GM19467 (cell line): ENCODE measurements at regions not wholly inside any gene's neighbourhood (a gene's known extent, or its start where the extent isn't known, plus 50 kb on each side); places are given as distances from the start of the nearest gene placed in this dataset.

ENCODE experiments used
- ATAC-seq: cut with Tn5 transposase; IDR thresholded peaks from one replicate; pipeline ENCODE4 v1.9.1; 2021; ENCODE audit warnings: mild to moderate bottlenecking, moderate library complexity; ENCODE audit not compliant: unreplicated experiment

- no peak for ATAC-seq
These were observed 1223.3 kb downstream of the MAT2B start for GRCh38 chr5:164728733-164729132.

DNA sequence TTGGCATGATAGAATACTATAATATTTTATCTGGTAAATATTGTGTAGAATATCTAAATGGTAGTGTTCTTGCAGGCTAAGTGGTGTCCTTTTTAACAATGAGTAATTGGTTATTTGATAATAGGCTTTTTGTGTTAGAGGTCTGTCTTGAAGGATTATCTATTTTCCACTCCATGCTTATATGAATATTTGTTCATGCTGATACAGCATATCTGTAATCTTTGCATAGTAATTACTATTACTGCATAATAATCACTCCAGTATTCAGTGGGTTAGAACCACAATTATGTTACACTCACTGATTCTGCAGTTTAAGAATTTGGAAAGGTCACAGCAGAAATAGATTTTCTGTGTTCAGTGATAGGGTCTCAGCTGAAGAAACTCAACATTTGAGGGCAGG, 1229.9 kb downstream of the MAT2B start:
- no peak for ATAC-seq

- peak; percentile 25 for ATAC-seq
These were observed 1236.0 kb downstream of the MAT2B start for GRCh38 chr5:164741376-164741775.

GRCh38 chr5:164742025-164742424, 1236.6 kb downstream of the MAT2B start:
- ATAC-seq, result peak; percentile 94

DNA sequence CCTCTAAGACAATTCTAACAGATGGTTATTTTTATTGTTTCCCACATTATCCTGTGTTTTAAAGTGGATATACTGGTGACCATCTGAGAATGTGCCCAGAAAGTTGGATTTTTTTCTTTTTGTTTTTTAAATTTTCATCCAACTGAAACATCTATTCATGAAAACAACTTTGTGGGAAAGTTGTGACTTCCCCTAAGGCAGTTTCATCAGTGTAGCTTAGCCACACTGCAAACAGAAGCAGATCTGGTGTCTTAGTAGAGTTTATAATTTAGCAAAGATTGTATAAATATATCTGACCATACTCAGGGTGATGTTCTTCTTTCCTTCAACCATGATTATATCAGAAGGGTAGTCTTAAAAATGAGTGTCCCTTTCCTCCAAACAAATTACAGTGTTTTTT, 1241.3 kb downstream of the MAT2B start:
- no peak for ATAC-seq

DNA sequence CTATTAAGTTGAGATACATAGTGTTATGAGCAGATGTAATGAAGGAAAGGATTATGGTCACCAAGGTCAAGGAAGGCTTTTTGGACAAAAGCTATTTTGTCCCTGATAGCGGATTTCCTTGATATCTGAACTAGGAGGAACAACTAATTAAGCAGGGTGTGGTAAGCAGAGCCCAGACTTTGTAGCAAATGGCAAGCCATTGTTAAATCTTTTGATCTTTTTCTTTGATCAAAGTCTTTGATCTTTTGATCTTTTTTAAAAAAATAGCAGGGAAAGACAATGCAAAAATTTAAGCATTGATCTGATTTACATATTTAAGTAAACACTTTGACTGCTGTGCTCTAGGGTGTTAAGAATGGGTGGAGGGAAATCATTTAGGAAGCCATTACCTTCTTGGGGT, 1242.0 kb downstream of the MAT2B start:
- ATAC-seq, result no peak

DNA sequence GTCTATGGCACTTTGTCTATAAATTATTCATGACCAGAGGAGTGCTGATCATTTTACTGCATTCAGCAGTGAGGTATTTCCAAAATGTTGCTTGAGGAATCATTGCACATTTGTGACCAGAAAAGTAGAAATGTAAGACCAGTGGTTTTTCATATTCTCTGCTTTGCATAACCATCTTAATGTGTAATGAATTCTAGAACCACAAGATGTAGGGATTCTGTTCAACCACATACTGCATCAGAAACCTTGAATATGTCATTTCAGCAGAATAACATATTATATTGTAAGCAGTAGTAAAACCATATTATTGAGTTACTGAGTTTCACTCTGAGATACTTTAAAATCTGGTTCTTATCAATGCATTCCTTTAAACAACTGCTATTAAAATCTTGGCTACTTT, 1243.4 kb downstream of the MAT2B start:
- peak; percentile 93 for ATAC-seq

- ATAC-seq, result no peak
These were observed 1248.0 kb downstream of the MAT2B start for GRCh38 chr5:164753434-164753833.

DNA sequence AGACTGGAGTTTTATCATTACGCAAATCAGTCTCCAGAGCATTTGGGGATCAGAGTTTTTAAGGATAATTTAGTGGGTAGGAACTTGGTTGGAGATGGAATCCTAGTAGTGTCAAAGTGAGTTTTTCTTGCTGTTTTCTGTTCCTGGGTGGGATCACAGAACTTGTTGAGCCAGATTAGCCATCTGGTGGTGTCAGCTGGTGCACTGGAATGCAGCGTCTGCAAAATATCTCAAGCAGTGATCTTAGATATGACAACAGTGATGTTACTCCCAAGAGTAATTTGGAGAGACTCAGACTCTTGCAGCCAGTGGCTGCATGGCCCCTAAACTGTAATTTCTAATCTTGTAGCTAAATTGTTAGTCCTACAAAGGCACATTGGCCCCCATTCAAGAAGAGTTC, 1257.8 kb downstream of the MAT2B start:
- ATAC-seq, result no peak

GRCh38 chr5:164772122-164772521, 1266.7 kb downstream of the MAT2B start:
- ATAC-seq, result no peak

- ATAC-seq, result no peak
These were observed 1278.8 kb downstream of the MAT2B start for GRCh38 chr5:164784230-164784629.

- no peak for ATAC-seq
These were observed 1292.7 kb downstream of the MAT2B start for GRCh38 chr5:164798110-164798509.

- ATAC-seq, result no peak
These were observed 1294.0 kb downstream of the MAT2B start for GRCh38 chr5:164799391-164799790.

- no peak for ATAC-seq
These were observed 1296.5 kb downstream of the MAT2B start for GRCh38 chr5:164801910-164802309.

- peak; percentile 68 for ATAC-seq
These were observed 1304.4 kb downstream of the MAT2B start for GRCh38 chr5:164809821-164810220.

GRCh38 chr5:164818445-164818844, 1313.0 kb downstream of the MAT2B start:
- no peak for ATAC-seq

DNA sequence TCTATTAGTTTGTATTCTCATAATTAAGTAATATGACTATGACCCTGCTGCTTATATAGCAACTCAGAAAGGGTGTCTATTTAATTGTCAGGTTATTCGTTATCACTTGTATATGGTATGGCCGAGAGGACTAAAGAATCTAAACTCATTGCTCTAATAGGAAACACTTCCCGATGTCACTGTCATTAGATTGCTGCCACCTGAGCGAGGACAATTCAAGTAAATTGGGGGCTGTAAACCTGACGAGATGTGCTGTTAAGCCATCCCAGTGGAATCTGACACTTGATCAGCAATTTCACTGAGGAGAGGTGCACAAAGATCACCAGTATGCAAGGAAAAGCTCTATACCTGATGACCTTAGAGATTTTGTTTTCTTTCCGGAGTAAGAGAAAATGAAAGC, 1319.3 kb downstream of the MAT2B start:
- no peak for ATAC-seq

DNA sequence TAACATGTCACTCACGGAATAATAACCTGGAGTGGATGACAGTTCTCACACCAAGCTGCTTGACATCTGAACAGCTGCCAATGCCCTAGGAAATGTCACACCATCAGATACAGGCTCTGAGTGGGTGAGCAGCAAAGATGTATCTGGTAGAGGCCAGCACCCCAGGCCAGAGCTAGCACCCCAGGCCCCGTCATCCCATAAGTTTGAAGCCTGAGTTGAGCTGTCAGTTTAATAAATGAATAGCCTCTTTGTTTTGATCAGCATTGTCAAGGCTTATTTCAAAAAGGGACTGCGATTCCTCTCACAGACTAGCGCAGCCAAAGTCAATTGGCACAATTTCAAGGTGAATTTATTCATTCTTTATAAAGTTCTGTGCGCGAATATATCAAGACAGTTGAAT, 1327.1 kb downstream of the MAT2B start:
- ATAC-seq, result no peak

DNA sequence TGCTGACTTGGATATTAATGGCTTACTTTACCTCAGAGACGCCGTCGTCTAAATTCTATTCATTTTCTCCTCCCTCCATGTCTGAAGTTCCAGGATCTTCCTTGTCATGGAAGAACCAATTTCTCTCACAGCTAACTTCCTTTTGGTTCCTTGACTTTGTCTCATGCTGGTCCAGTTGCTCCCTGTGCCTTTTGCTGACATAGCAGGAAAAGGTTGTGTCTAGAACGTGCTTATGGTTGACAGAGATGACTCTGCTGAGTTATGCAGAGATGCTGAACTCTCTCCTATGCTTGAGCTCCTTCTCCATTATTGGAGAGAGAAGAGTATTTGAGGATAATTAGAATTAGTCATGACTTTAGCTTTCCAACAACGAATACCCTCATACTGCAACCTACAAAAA, 1338.9 kb downstream of the MAT2B start:
- no peak for ATAC-seq

- no peak for ATAC-seq
These were observed 1355.5 kb downstream of the MAT2B start for GRCh38 chr5:164860896-164861295.

DNA sequence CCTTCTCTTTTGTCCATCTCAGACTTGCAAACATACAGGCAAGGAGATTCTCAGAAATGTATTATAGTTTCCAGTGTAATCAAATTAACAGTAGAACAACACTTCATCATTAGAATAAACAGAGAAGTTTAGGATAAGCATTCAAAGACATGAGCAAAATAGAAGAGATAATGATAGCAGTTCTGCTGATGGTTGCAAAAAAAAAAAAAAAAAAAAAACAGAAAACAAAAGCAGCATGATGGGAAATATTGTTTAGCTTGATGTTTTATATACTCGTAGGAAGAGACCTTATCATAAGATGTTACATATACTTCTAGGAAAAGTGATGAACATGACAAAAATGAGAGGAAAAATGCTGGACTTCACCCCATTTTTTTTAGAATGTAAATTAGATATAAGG, 1356.2 kb downstream of the MAT2B start:
- no peak for ATAC-seq

GRCh38 chr5:164868761-164869160, 1363.3 kb downstream of the MAT2B start:
- peak; percentile 78 for ATAC-seq

GRCh38 chr5:164869325-164869724, 1363.9 kb downstream of the MAT2B start:
- ATAC-seq, result peak; percentile 35

GRCh38 chr5:164876793-164877192, 1371.4 kb downstream of the MAT2B start:
- no peak for ATAC-seq
